DOHH2 (cell line): ENCODE measurements at regions not wholly inside any gene's neighbourhood (a gene's known extent, or its start where the extent isn't known, plus 50 kb on each side); places are given as distances from the start of the nearest gene placed in this dataset.

ENCODE experiments used
- H3F3A ChIP-seq: fragments of 200-600 bp; sonication (generic), shearing (Covaris generic); 2 replicates; pipeline ENCODE4 v1.6.0; 2016; ENCODE audit warnings: antibody characterized with exemption, mild to moderate bottlenecking; ENCODE audit not compliant: control insufficient read depth, insufficient read depth
- H3K27ac ChIP-seq: fragments of 200-600 bp; sonication (generic); 2 replicates; pipeline ENCODE4 v1.5.1; 2014; ENCODE audit warnings: low read depth, mild to moderate bottlenecking, low read length, moderate library complexity
- H3K27me3 ChIP-seq: fragments of 200-600 bp; sonication (generic); 2 replicates; pipeline ENCODE4 v1.6.1; 2014; ENCODE audit warnings: mild to moderate bottlenecking, low read length, mixed read lengths; ENCODE audit not compliant: control insufficient read depth
- H3K36me3 ChIP-seq: fragments of 200-600 bp; sonication (generic); 2 replicates; pipeline ENCODE4 v1.6.1; 2014; ENCODE audit warnings: mild to moderate bottlenecking, low read length, moderate library complexity, mixed read lengths; ENCODE audit not compliant: control insufficient read depth
- H3K4me1 ChIP-seq: fragments of 200-600 bp; sonication (generic); 2 replicates; pipeline ENCODE4 v1.6.1; 2014; ENCODE audit warnings: mild to moderate bottlenecking, low read length, mixed read lengths; ENCODE audit not compliant: control insufficient read depth
- H3K4me2 ChIP-seq: fragments of 200-600 bp; sonication (generic); 2 replicates; pipeline ENCODE4 v1.6.0; 2014; ENCODE audit warnings: mild to moderate bottlenecking, low read length, moderate library complexity
- H3K4me3 ChIP-seq: fragments of 200-600 bp; sonication (generic); 2 replicates; pipeline ENCODE4 v1.5.1; 2014; ENCODE audit warnings: mild to moderate bottlenecking, low read length, mixed read lengths
- H3K79me2 ChIP-seq: fragments of 200-600 bp; sonication (generic); 2 replicates; pipeline ENCODE4 v1.6.1; 2014; ENCODE audit warnings: mild to moderate bottlenecking, low read length, mixed read lengths; ENCODE audit not compliant: control insufficient read depth
- H3K9me2 ChIP-seq: fragments of 200-600 bp; sonication (generic); replicated peaks from 2 replicates; pipeline ENCODE4 v1.6.1; 2014; ENCODE audit warnings: mild to moderate bottlenecking, low read length, mixed read lengths; ENCODE audit not compliant: control insufficient read depth
- H3K9me3 ChIP-seq: fragments of 200-600 bp; sonication (generic); 2 replicates; pipeline ENCODE4 v1.6.1; 2014; ENCODE audit warnings: antibody characterized with exemption, low read length, mixed read lengths; ENCODE audit not compliant: control insufficient read depth, insufficient read depth
- H4K20me1 ChIP-seq: fragments of 200-600 bp; sonication (generic); 2 replicates; pipeline ENCODE4 v1.6.0; 2014; ENCODE audit warnings: low read depth, mild to moderate bottlenecking, antibody characterized with exemption, low read length, moderate library complexity; ENCODE audit not compliant: control insufficient read depth, insufficient read depth
- EZH2phosphoT487 ChIP-seq: fragments of 200-600 bp; sonication (generic); IDR thresholded peaks from 2 replicates; pipeline ENCODE4 v1.6.1; 2017; ENCODE audit warnings: borderline replicate concordance, mild to moderate bottlenecking, antibody characterized with exemption, low read length, moderate library complexity, mixed read lengths
- TF ChIP-seq, protein P1 (sequence below): fragments of 200-600 bp; sonication (generic); IDR thresholded peaks from one replicate; pipeline ENCODE4 v1.5.1; 2014; ENCODE audit warnings: antibody characterized with exemption, mild to moderate bottlenecking, low read depth, low read length; ENCODE audit not compliant: poor library complexity, severe bottlenecking

GRCh38 chr4:80139671-80140070 lies 57.6 kb upstream of the PRDM8 start:
- no peaks in the 10 kb centered on the region for H3F3A ChIP-seq
- no peak overlapping the region for H3K4me3 ChIP-seq
- no peaks in the 10 kb centered on the region for H3K9me3 ChIP-seq
- no peak overlapping the region for H3K27ac ChIP-seq
- no peaks in the 10 kb centered on the region for H3K4me1 ChIP-seq
- H3K27me3 ChIP-seq = no peaks in the 10 kb centered on the region
- no peak overlapping the region for H3K4me2 ChIP-seq
- no peaks in the 10 kb centered on the region for H3K36me3 ChIP-seq
- no peaks in the 10 kb centered on the region for H3K79me2 ChIP-seq
- TF ChIP-seq, protein P1, sequence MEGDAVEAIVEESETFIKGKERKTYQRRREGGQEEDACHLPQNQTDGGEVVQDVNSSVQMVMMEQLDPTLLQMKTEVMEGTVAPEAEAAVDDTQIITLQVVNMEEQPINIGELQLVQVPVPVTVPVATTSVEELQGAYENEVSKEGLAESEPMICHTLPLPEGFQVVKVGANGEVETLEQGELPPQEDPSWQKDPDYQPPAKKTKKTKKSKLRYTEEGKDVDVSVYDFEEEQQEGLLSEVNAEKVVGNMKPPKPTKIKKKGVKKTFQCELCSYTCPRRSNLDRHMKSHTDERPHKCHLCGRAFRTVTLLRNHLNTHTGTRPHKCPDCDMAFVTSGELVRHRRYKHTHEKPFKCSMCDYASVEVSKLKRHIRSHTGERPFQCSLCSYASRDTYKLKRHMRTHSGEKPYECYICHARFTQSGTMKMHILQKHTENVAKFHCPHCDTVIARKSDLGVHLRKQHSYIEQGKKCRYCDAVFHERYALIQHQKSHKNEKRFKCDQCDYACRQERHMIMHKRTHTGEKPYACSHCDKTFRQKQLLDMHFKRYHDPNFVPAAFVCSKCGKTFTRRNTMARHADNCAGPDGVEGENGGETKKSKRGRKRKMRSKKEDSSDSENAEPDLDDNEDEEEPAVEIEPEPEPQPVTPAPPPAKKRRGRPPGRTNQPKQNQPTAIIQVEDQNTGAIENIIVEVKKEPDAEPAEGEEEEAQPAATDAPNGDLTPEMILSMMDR = no peak
- TF ChIP-seq EZH2phosphoT487 = no peak
- no peaks in the 10 kb centered on the region for H4K20me1 ChIP-seq
- no peaks in the 10 kb centered on the region for H3K9me2 ChIP-seq

- Histone ChIP-seq H3K4me1 (no peaks in the 10 kb centered on the region), H3K9me2 (no peaks in the 10 kb centered on the region), H3K27me3 (no peaks in the 10 kb centered on the region), H3K9me3 (no peaks in the 10 kb centered on the region), H3K36me3 (no peaks in the 10 kb centered on the region), H3K4me2 (no peak overlapping the region), H3F3A (no peaks in the 10 kb centered on the region), H4K20me1 (no peaks in the 10 kb centered on the region), H3K27ac (no peak overlapping the region), H3K79me2 (no peaks in the 10 kb centered on the region), H3K4me3 (no peak overlapping the region)
- TF ChIP-seq EZH2phosphoT487 = no peak
- TF ChIP-seq, protein P1 = no peak
Observed at GRCh38 chr4:80138551-80139538, 58.5 kb upstream of the PRDM8 start.

GRCh38 chr4:80137631-80138030 lies 59.7 kb upstream of the PRDM8 start:
- Histone ChIP-seq H3K79me2 (no peaks in the 10 kb centered on the region), H3K4me3 (no peak overlapping the region), H4K20me1 (no peaks in the 10 kb centered on the region), H3K27ac (no peak overlapping the region), H3K9me3 (no peaks in the 10 kb centered on the region), H3K27me3 (no peaks in the 10 kb centered on the region), H3K36me3 (no peaks in the 10 kb centered on the region), H3K9me2 (no peaks in the 10 kb centered on the region), H3K4me2 (no peak overlapping the region), H3K4me1 (no peaks in the 10 kb centered on the region), H3F3A (no peaks in the 10 kb centered on the region)
- TF ChIP-seq, protein P1 = no peak
- no peak for TF ChIP-seq EZH2phosphoT487
